ENCODE measurements at regions not wholly inside any gene's neighbourhood (a gene's known extent, or its start where the extent isn't known, plus 50 kb on each side); places are given as distances from the start of the nearest gene placed in this dataset.

DNA sequence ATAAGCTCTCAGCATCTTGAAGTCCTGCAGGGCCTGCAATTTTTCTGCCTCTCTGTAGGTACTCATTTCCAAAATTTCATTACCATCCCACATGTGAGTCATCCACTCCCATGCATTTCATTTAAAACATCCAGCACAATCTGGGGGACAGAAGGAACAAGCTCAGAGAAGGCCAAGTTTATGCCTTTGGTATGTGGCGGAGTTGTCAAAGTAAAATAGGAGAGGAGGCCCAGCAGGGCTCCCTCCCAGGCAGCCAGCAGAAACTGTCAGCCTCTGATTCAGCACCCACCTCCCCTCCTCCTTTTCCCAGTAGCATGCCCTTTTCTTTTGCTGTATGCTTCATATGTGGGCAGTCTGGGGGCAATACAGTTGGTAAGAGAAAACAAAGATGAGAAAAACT is 126.4 kb upstream of the ZNF366 start:
- H3K27me3 ChIP-seq (ENCODE audit: insufficient read depth, low read depth, severe bottlenecking), result no peaks in the 10 kb centered on the region
- no peaks in the 10 kb centered on the region for H3K9me3 ChIP-seq (ENCODE audit: severe bottlenecking)
- H3K36me3 ChIP-seq, result no peaks in the 10 kb centered on the region
- no peak overlapping the region for H3K4me3 ChIP-seq (ENCODE audit: low read depth, low read length)
- TF ChIP-seq, protein P1, sequence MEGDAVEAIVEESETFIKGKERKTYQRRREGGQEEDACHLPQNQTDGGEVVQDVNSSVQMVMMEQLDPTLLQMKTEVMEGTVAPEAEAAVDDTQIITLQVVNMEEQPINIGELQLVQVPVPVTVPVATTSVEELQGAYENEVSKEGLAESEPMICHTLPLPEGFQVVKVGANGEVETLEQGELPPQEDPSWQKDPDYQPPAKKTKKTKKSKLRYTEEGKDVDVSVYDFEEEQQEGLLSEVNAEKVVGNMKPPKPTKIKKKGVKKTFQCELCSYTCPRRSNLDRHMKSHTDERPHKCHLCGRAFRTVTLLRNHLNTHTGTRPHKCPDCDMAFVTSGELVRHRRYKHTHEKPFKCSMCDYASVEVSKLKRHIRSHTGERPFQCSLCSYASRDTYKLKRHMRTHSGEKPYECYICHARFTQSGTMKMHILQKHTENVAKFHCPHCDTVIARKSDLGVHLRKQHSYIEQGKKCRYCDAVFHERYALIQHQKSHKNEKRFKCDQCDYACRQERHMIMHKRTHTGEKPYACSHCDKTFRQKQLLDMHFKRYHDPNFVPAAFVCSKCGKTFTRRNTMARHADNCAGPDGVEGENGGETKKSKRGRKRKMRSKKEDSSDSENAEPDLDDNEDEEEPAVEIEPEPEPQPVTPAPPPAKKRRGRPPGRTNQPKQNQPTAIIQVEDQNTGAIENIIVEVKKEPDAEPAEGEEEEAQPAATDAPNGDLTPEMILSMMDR (IDR thresholded peaks at IDR 0.05; ENCODE audit: low read depth, low read length), result no peak
- H3K27ac ChIP-seq, result no peak overlapping the region
- no peak for DNase-seq

DNA sequence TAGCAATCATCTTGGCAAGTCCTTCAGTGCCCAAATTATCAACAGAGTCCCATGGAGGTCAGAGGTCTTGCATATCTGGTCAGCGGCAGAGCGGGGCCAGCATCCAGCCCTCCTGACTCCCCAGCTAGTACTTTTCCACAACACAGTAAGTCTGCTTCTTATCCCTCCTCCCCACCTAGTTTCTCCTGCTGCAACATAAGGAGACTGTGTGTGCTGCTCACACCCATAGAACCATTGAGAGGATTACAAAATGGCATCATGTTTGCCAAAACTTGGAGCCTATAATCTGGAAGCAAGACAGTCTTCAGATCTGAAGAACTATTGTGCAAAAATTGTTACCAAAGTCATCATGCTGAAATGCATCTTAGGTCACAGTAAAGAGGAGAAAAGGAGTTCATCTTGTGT is 125.8 kb upstream of the ZNF366 start:
- Histone ChIP-seq H3K27me3 (ENCODE audit: insufficient read depth, low read depth, severe bottlenecking) (no peaks in the 10 kb centered on the region), H3K4me3 (ENCODE audit: low read depth, low read length) (no peak overlapping the region), H3K27ac (no peak overlapping the region), H3K36me3 (no peaks in the 10 kb centered on the region), H3K9me3 (ENCODE audit: severe bottlenecking) (no peaks in the 10 kb centered on the region)
- TF ChIP-seq, protein P1 (IDR thresholded peaks at IDR 0.05; ENCODE audit: low read depth, low read length), result no peak
- DNase-seq, result no peak

DNA sequence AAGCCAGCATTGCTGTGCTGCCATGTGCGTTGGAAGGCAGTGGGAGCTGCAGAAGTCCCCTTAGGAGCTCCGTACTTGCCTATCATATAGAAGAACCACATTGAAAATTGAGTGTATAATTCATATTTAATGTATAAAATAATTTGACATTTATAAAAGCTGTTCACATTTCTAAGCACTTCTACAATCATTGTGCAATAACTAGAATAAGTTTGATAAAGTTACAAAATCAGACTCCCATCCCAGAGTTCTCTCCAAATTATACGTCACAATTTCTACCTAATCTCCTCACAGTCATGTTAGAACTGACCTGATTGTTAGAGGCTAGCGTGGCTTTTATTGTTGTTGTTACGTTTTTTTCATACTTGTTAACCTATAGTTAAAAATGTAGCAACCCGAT is 123.5 kb upstream of the ZNF366 start:
- TF ChIP-seq, protein P1 (IDR thresholded peaks at IDR 0.05; ENCODE audit: low read depth, low read length), result no peak
- Histone ChIP-seq H3K36me3 (no peaks in the 10 kb centered on the region), H3K9me3 (ENCODE audit: severe bottlenecking) (no peaks in the 10 kb centered on the region), H3K27me3 (ENCODE audit: insufficient read depth, low read depth, severe bottlenecking) (no peaks in the 10 kb centered on the region), H3K27ac (no peak overlapping the region), H3K4me3 (ENCODE audit: low read depth, low read length) (no peak overlapping the region)
- DNase-seq, result no peak

DNA sequence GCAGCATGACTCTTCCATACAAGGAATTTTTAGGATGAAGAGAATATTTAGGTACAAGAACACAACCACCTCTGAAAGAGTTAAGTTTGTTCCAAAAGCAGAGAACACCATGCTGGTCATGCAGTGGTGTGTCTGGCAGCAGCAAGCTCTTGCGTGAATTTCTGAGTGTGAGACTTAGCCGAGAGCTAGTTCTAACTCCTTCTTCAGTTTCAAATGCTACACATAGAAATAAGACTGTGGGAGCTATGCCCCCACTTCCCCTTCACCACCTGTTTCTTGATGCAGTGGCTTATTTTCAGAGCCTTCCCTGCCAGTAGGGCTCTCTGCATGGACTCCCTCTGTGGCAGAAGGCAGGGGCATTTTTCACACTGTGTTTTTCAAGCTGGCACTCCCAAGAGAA is 122.9 kb upstream of the ZNF366 start:
- Histone ChIP-seq H3K27me3 (ENCODE audit: insufficient read depth, low read depth, severe bottlenecking) (no peaks in the 10 kb centered on the region), H3K36me3 (no peaks in the 10 kb centered on the region), H3K4me3 (ENCODE audit: low read depth, low read length) (no peak overlapping the region), H3K27ac (no peak overlapping the region), H3K9me3 (ENCODE audit: severe bottlenecking) (no peaks in the 10 kb centered on the region)
- TF ChIP-seq, protein P1 (IDR thresholded peaks at IDR 0.05; ENCODE audit: low read depth, low read length), result no peak
- no peak for DNase-seq

DNA sequence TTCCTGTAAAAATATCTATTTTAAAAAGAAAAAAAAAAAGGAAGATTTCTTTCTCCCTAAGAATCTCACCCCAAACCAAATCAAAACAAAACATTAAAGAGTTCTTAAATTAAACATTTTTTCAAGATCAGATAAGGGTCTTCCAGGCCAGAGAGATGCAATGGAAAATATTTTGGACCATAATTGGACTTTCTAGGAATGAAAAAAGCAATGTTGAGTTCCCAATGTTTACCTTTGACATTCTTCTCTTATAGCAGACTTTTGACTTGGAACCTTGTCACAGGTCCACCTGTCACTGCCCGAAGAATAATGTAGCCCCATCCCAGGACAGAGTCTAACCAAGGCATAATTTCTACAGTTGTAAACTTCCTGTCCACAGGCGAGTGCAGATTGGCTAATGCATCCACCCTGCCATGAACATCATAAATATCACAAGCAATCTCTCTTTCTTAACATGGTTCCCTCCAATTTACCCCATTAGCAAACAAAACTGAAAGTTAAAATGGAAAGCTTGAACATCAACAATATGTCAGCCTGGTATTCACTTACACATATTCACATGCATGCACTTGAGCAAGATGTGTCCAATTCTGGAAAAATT is 121.7 kb upstream of the ZNF366 start:
- TF ChIP-seq, protein P1 (IDR thresholded peaks at IDR 0.05; ENCODE audit: low read depth, low read length), result no peak
- Histone ChIP-seq H3K4me3 (ENCODE audit: low read depth, low read length) (no peak overlapping the region), H3K36me3 (no peaks in the 10 kb centered on the region), H3K9me3 (ENCODE audit: severe bottlenecking) (no peaks in the 10 kb centered on the region), H3K27me3 (ENCODE audit: insufficient read depth, low read depth, severe bottlenecking) (no peaks in the 10 kb centered on the region), H3K27ac (no peak overlapping the region)
- no peak for DNase-seq

DNA sequence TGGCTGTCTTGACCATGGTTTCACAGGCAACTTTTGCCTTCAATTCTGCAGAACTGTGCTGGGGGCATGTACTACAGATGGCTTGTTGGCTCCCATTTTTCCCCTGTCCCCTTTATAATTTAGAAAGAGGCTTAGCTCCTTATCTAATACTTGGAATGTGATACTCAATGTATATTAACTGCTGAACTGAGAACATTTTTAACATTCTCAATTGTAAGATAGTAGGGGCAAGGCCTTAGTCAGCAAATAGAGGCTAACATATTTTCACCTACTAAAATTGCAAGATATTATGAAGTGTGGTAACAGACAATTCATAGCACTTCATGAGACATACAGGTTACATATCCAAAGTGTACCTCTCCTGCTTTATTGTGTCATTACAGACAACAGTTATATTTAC is 118.1 kb upstream of the ZNF366 start:
- no peak for DNase-seq
- no peaks in the 10 kb centered on the region for H3K27me3 ChIP-seq (ENCODE audit: insufficient read depth, low read depth, severe bottlenecking)
- no peaks in the 10 kb centered on the region for H3K9me3 ChIP-seq (ENCODE audit: severe bottlenecking)
- TF ChIP-seq, protein P1 (IDR thresholded peaks at IDR 0.05; ENCODE audit: low read depth, low read length), result no peak
- no peak overlapping the region for H3K4me3 ChIP-seq (ENCODE audit: low read depth, low read length)
- H3K27ac ChIP-seq, result no peak overlapping the region
- H3K36me3 ChIP-seq, result no peaks in the 10 kb centered on the region

Measured in WERI-Rb-1 (cell line).